SK-N-SH (cell line): ENCODE measurements at regions not wholly inside any gene's neighbourhood (a gene's known extent, or its start where the extent isn't known, plus 50 kb on each side); places are given as distances from the start of the nearest gene placed in this dataset.

Source experiments
- FOXM1 ChIP-seq: IDR thresholded peaks from 2 replicates; pipeline ENCODE4 v1.4.0; 2012; ENCODE audit warnings: low read depth, mild to moderate bottlenecking
- TF ChIP-seq, protein P1 (sequence below): fragments of 200-600 bp; sonication (generic); IDR thresholded peaks from 2 replicates; pipeline ENCODE4 v1.6.1; 2017; ENCODE audit warnings: antibody characterized with exemption, mild to moderate bottlenecking, moderate library complexity

DNA sequence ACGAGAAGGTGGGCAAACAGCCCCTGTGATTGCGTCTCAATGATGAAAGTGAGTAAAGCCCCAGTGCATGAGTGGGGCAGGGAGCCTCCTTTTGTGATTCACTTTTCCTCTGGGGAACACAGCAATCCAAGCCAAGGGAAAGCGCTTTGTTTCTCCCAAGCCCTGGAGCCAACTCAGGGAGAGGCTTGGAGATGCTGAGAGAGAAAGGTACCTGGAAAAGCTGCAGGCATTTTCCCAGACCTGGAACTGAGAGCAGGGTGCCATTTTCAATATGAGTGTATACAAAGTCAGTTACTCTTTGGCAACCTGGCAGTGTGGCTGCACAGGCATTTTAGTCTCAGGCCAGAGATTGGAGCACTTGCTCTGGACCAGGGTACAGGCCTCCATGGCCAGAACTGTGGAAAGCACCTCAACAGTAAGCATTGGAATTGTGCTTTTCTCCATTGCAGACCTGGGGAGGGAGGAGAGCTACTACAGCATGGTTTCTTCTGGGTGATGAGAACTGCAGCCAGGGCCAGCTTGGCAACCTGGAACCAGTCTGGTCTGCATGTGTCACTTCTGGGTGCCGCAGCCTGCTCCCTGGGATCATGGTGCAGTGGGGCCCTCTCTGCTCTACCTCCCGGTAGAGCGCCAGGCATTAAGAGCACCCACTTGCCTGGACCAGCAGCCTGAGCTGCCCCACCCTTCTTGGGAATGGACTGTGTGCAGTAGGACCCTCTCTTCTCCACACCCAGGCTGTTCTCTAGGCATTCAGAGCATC is 89.0 kb upstream of the CDH5 start:
- TF ChIP-seq, protein P1, sequence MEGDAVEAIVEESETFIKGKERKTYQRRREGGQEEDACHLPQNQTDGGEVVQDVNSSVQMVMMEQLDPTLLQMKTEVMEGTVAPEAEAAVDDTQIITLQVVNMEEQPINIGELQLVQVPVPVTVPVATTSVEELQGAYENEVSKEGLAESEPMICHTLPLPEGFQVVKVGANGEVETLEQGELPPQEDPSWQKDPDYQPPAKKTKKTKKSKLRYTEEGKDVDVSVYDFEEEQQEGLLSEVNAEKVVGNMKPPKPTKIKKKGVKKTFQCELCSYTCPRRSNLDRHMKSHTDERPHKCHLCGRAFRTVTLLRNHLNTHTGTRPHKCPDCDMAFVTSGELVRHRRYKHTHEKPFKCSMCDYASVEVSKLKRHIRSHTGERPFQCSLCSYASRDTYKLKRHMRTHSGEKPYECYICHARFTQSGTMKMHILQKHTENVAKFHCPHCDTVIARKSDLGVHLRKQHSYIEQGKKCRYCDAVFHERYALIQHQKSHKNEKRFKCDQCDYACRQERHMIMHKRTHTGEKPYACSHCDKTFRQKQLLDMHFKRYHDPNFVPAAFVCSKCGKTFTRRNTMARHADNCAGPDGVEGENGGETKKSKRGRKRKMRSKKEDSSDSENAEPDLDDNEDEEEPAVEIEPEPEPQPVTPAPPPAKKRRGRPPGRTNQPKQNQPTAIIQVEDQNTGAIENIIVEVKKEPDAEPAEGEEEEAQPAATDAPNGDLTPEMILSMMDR, result no peak
- no peak for TF ChIP-seq FOXM1
